NT2/D1 (cell line): ENCODE measurements at regions not wholly inside any gene's neighbourhood (a gene's known extent, or its start where the extent isn't known, plus 50 kb on each side); places are given as distances from the start of the nearest gene placed in this dataset.

Experiments
- SUZ12 ChIP-seq: IDR thresholded peaks from 2 replicates; pipeline ENCODE4 v1.6.1; 2011; ENCODE audit not compliant: insufficient read length, insufficient read depth; ENCODE audit errors: extremely low read depth
- YY1 ChIP-seq: IDR thresholded peaks from 2 replicates; pipeline ENCODE4 v1.6.1; 2011; ENCODE audit not compliant: insufficient read length, insufficient read depth

- no peak for TF ChIP-seq YY1
- TF ChIP-seq SUZ12, result no peak
Measured at GRCh38 chr14:66345986-66346385, 140.2 kb upstream of the CCDC196 start.
